Activated CD4-positive, alpha-beta T cell treated with anti-CD3 and anti-CD28 coated beads, Interleukin-2, amount 10 ng/mL, durations not matched to agents 7 days and 5 days (primary cell): ENCODE measurements at regions not wholly inside any gene's neighbourhood (a gene's known extent, or its start where the extent isn't known, plus 50 kb on each side); places are given as distances from the start of the nearest gene placed in this dataset.

Experiments
- CTCF ChIA-PET: fragments of 350-600 bp; sonication (Branson Sonifier 250); formaldehyde crosslinking; loops from one replicate; lab custom pipeline; 2021; ENCODE audit warnings: antibody characterized with exemption; lab: Charles Lee
- POLR2A ChIA-PET: fragments of 350-600 bp; sonication (Branson Sonifier 250); formaldehyde crosslinking; loops from one replicate; lab custom pipeline; 2021; ENCODE audit warnings: antibody characterized with exemption; lab: Charles Lee
- DNase-seq: peaks from one replicate; pipeline ENCODE4 v3.0.0-alpha.2; 2020
- H3K27ac Mint-ChIP-seq: one replicate; pipeline ENCODE4 v1.8.0; 2021; ENCODE audit warnings: mild to moderate bottlenecking, moderate library complexity, mixed read lengths
- H3K27me3 Mint-ChIP-seq: one replicate; pipeline ENCODE4 v1.8.0; 2021; ENCODE audit warnings: mixed read lengths
- H3K36me3 Mint-ChIP-seq: one replicate; pipeline ENCODE4 v1.8.0; 2021; ENCODE audit warnings: low read depth, mixed read lengths
- H3K4me1 Mint-ChIP-seq: one replicate; pipeline ENCODE4 v1.8.0; 2021; ENCODE audit warnings: mixed read lengths
- H3K4me3 Mint-ChIP-seq: one replicate; pipeline ENCODE4 v1.8.0; 2021; ENCODE audit warnings: mild to moderate bottlenecking, moderate library complexity, mixed read lengths
- H3K9me3 Mint-ChIP-seq: one replicate; pipeline ENCODE4 v1.8.0; 2021; ENCODE audit warnings: mixed read lengths

DNA sequence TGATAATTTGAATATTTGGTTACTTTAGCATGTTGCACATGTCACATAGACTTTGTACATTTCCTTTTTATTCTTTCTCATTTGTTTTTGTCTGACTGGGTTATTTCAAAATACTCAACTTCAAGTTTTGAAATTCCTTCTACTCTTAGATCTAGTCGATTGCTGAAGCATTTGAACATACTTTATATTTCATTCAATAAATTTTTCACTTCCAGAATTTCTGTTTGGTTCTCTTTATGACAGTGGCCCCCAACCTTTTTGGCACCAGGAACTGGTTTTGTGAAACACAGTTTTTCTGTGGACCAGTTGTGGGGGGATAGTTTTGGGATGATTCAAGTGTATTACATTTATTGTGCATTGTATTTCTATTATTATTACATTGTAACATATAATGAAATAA is 119.8 kb downstream of the COX7C start:
- ChIA-PET CTCF (no interaction called here), POLR2A (no interaction called here)
- Mint-ChIP-seq H3K9me3 (peaks cover 14% of the 10 kb centered on the region), H3K27me3 (no peaks in the 10 kb centered on the region), H3K4me1 (no peaks in the 10 kb centered on the region), H3K36me3 (no peaks in the 10 kb centered on the region), H3K4me3 (no peak overlapping the region), H3K27ac (no peak overlapping the region)
- DNase-seq, result no peak

DNA sequence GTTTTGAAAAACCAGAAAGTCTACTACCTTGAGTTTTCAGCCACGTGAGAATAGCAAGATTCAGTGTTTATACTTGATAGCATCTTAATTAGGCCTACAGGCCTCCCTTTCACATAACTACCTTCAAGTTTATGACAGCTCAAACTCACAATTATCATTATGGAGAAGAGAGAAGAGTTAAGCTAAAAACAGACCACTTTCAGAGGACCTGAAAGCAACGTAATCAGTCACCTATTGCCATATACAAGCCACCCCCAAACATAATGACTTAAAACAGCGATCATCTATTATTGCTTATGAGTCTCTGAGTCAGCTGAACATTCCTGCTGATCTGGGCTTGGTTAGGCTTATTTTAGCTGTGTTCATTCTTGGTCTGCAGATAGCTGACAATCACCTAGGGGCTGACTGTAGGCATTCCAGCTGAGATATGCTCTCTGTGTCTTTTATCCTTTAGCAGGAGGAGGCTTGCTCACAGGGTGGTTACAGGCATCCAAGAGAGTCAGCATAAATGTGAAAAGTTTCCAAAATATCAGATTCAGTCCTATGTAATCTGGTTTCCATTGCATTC is 130.9 kb downstream of the COX7C start:
- Mint-ChIP-seq H3K36me3 (no peaks in the 10 kb centered on the region), H3K4me3 (no peak overlapping the region), H3K9me3 (no peaks in the 10 kb centered on the region), H3K4me1 (no peaks in the 10 kb centered on the region), H3K27me3 (no peaks in the 10 kb centered on the region), H3K27ac (no peak overlapping the region)
- ChIA-PET POLR2A (no interaction called here), CTCF (no interaction called here)
- no peak for DNase-seq

DNA sequence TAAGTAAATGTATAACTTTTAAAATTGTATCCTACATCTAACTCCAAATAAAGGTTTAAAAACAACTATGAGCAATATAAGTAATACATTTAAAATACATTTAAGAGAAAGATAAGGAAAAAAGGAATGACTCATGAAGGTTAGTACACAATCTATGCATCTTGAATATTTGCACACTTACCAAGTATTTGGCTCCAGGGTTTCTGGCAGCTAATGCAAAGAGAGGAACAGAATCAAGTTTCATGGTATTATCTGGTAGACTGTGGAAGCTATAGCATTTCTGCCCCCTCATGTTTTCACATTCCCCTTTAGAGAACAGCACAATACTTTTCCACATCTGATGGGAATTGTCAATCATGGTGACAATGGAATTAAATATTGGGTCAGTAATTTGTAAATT is 132.1 kb downstream of the COX7C start:
- H3K36me3 Mint-ChIP-seq, result no peaks in the 10 kb centered on the region
- H3K4me1 Mint-ChIP-seq, result no peaks in the 10 kb centered on the region
- H3K27me3 Mint-ChIP-seq, result no peaks in the 10 kb centered on the region
- ChIA-PET POLR2A (no interaction called here), CTCF (no interaction called here)
- H3K4me3 Mint-ChIP-seq, result no peak overlapping the region
- no peaks in the 10 kb centered on the region for H3K9me3 Mint-ChIP-seq
- H3K27ac Mint-ChIP-seq, result no peak overlapping the region
- no peak for DNase-seq

GRCh38 chr5:86756839-86757238 is 139.1 kb downstream of the COX7C start:
- H3K27me3 Mint-ChIP-seq, result no peaks in the 10 kb centered on the region
- no peaks in the 10 kb centered on the region for H3K36me3 Mint-ChIP-seq
- POLR2A ChIA-PET, result no interaction called here

GRCh38 chr5:86757824-86758223 is 140.1 kb downstream of the COX7C start:
- ChIA-PET POLR2A (no interaction called here), CTCF (no interaction called here)
- Mint-ChIP-seq H3K36me3 (no peaks in the 10 kb centered on the region), H3K4me3 (no peak overlapping the region), H3K27ac (no peak overlapping the region), H3K4me1 (no peaks in the 10 kb centered on the region), H3K27me3 (no peaks in the 10 kb centered on the region), H3K9me3 (no peaks in the 10 kb centered on the region)
- no peak for DNase-seq

More at GRCh38 chr5:86756839-86757238, 139.1 kb downstream of the COX7C start:
- H3K4me3 Mint-ChIP-seq, result no peak overlapping the region
- no peaks in the 10 kb centered on the region for H3K9me3 Mint-ChIP-seq
- no peak for DNase-seq
- CTCF ChIA-PET, result no interaction called here
- no peak overlapping the region for H3K27ac Mint-ChIP-seq
- H3K4me1 Mint-ChIP-seq, result no peaks in the 10 kb centered on the region

DNA sequence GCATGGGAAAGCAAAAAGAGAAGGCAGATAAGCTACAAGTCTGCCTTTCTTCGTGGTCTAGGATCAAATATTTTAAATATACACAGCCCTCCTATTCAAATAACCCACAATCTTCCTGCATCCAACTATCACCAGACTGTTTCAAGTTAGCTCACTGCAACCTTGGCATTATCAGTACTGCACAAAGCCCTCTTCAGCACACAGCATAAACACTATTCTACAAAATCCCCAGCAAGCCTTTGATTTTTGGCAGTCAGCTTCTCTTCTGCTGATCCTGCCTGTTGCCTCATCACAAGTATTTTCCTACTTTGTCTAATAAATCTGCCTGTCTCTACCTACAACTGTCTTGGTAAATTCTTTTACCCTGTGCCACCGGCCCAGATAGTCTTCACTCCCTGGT is 142.9 kb downstream of the COX7C start:
- H3K36me3 Mint-ChIP-seq, result no peaks in the 10 kb centered on the region
- H3K4me1 Mint-ChIP-seq, result no peaks in the 10 kb centered on the region
- no peaks in the 10 kb centered on the region for H3K9me3 Mint-ChIP-seq
- DNase-seq, result no peak
- no peaks in the 10 kb centered on the region for H3K27me3 Mint-ChIP-seq
- POLR2A ChIA-PET, result no interaction called here
- CTCF ChIA-PET, result no interaction called here
- no peak overlapping the region for H3K4me3 Mint-ChIP-seq
- H3K27ac Mint-ChIP-seq, result no peak overlapping the region

- no peaks in the 10 kb centered on the region for H3K4me1 Mint-ChIP-seq
- no peaks in the 10 kb centered on the region for H3K9me3 Mint-ChIP-seq
- no peaks in the 10 kb centered on the region for H3K27me3 Mint-ChIP-seq
- no peak overlapping the region for H3K27ac Mint-ChIP-seq
- ChIA-PET CTCF (no interaction called here), POLR2A (no interaction called here)
- no peak overlapping the region for H3K4me3 Mint-ChIP-seq
- no peak for DNase-seq
- H3K36me3 Mint-ChIP-seq, result no peaks in the 10 kb centered on the region
These were observed 146.2 kb downstream of the COX7C start for GRCh38 chr5:86763929-86764328.

DNA sequence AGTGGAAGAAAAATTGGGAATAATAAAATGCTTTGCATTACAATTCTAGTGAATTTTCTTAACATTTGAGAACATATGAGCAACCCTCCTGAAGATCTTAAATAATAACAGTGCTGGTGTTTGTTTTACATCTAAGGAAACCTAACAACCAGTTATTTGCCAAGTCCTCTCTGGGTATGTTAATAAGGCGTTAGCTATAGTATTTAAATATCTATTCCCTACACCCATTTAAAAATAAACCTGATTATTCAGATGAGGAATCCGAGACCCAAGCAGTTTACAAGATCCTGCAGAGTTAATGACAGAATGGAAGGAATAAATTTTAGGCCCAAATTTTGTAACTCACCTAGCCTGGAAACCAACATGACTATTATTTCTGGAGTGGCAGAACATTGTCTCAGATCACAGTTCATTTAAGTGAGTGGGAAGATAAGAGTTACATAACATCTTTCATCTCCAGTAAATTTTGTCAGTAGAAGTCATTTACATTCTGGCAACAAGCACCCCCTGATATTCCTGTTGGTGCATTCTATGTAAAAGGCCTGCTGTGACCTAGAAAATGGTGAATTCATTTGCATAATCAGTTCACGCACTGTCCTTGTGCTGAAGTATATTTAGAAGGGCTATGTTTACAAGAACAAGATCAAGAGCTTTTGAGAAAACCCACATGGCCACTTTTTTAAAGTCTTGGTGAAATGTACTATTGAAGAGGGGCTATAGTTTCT is 148.2 kb downstream of the COX7C start:
- no peaks in the 10 kb centered on the region for H3K4me1 Mint-ChIP-seq
- CTCF ChIA-PET, result no interaction called here
- no peak overlapping the region for H3K4me3 Mint-ChIP-seq
- H3K9me3 Mint-ChIP-seq, result peaks cover 3% of the 10 kb centered on the region
- no peak overlapping the region for H3K27ac Mint-ChIP-seq
- no peak for DNase-seq
- H3K36me3 Mint-ChIP-seq, result no peaks in the 10 kb centered on the region
- no peaks in the 10 kb centered on the region for H3K27me3 Mint-ChIP-seq
- POLR2A ChIA-PET, result no interaction called here

- CTCF ChIA-PET, result no interaction called here
- no peaks in the 10 kb centered on the region for H3K36me3 Mint-ChIP-seq
- no peak overlapping the region for H3K4me3 Mint-ChIP-seq
- POLR2A ChIA-PET, result no interaction called here
- peaks cover 3% of the 10 kb centered on the region for H3K9me3 Mint-ChIP-seq
- H3K4me1 Mint-ChIP-seq, result no peaks in the 10 kb centered on the region
- H3K27me3 Mint-ChIP-seq, result no peaks in the 10 kb centered on the region
- no peak for DNase-seq
- no peak overlapping the region for H3K27ac Mint-ChIP-seq
These were observed 151.0 kb downstream of the COX7C start for GRCh38 chr5:86768699-86769202.

- H3K27ac Mint-ChIP-seq, result no peak overlapping the region
- no peaks in the 10 kb centered on the region for H3K9me3 Mint-ChIP-seq
- H3K4me3 Mint-ChIP-seq, result no peak overlapping the region
- DNase-seq, result no peak
- CTCF ChIA-PET, result no interaction called here
- H3K36me3 Mint-ChIP-seq, result no peaks in the 10 kb centered on the region
- H3K4me1 Mint-ChIP-seq, result no peaks in the 10 kb centered on the region
- POLR2A ChIA-PET, result no interaction called here
- H3K27me3 Mint-ChIP-seq, result no peaks in the 10 kb centered on the region
These were observed 162.3 kb downstream of the COX7C start for GRCh38 chr5:86780018-86780417.

DNA sequence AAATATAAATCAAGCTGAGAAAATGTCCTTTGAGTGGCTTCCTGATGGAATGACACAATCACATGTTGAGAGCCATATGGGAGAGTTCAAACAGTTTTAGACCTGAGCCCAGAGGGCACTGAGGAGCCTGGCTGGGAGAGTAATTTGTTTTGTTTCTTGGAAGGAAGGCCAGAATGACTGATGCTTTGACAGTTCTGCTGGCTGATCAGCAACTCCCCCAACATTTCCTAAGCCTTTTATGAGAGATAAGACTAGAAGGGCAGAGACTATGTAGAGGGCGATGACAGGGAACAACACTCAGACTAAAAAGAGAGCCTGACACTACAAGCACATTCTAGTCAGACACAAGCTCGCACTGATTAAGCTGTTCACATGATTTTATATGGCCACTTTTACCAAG is 169.2 kb downstream of the COX7C start:
- no peak for DNase-seq
- no peaks in the 10 kb centered on the region for H3K4me1 Mint-ChIP-seq
- H3K27ac Mint-ChIP-seq, result no peak overlapping the region
- no peaks in the 10 kb centered on the region for H3K27me3 Mint-ChIP-seq
- no peak overlapping the region for H3K4me3 Mint-ChIP-seq
- ChIA-PET POLR2A (no interaction called here), CTCF (no interaction called here)
- H3K9me3 Mint-ChIP-seq, result no peaks in the 10 kb centered on the region
- H3K36me3 Mint-ChIP-seq, result no peaks in the 10 kb centered on the region

GRCh38 chr5:86795659-86796058 is 177.9 kb downstream of the COX7C start:
- Mint-ChIP-seq H3K9me3 (no peaks in the 10 kb centered on the region), H3K27me3 (peaks cover 9% of the 10 kb centered on the region), H3K4me1 (no peaks in the 10 kb centered on the region), H3K27ac (no peak overlapping the region), H3K4me3 (no peak overlapping the region), H3K36me3 (no peaks in the 10 kb centered on the region)
- ChIA-PET POLR2A (no interaction called here), CTCF (no interaction called here)
- DNase-seq, result no peak

GRCh38 chr5:86797677-86798076 is 179.9 kb downstream of the COX7C start:
- Mint-ChIP-seq H3K4me1 (no peaks in the 10 kb centered on the region), H3K27ac (no peak overlapping the region), H3K36me3 (no peaks in the 10 kb centered on the region), H3K4me3 (no peak overlapping the region), H3K9me3 (no peaks in the 10 kb centered on the region), H3K27me3 (peaks cover 9% of the 10 kb centered on the region)
- CTCF ChIA-PET, result no interaction called here
- POLR2A ChIA-PET, result no interaction called here
- no peak for DNase-seq

DNA sequence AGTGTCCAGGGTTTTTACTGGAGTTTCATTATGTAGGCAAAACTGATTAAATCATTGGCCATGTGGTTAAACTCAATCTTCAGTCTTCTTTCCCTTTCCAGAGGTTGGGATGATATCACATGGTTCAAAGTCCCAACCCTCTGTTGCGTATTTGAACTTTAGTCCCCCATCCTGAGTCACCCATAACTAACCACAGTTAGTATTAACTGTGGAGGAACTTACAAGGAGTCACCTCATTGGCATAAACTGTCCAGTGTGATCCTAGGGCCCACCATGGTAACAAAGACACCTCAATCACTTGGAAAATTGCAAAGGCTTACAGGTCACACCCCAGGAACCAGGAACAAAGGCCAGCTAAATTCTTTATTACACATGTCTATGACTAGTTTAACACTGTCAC is 188.5 kb downstream of the COX7C start:
- CTCF ChIA-PET, result no interaction called here
- no peaks in the 10 kb centered on the region for H3K4me1 Mint-ChIP-seq
- H3K4me3 Mint-ChIP-seq, result no peak overlapping the region
- H3K27ac Mint-ChIP-seq, result no peak overlapping the region
- POLR2A ChIA-PET, result no interaction called here
- H3K36me3 Mint-ChIP-seq, result no peaks in the 10 kb centered on the region
- H3K9me3 Mint-ChIP-seq, result no peaks in the 10 kb centered on the region
- no peak for DNase-seq
- no peaks in the 10 kb centered on the region for H3K27me3 Mint-ChIP-seq
